ENCODE measurements at regions not wholly inside any gene's neighbourhood (a gene's known extent, or its start where the extent isn't known, plus 50 kb on each side); places are given as distances from the start of the nearest gene placed in this dataset.
A peak's percentile ranks its signal among the peaks of the same experiment; 100 is the strongest.

- peak overlapping the region; percentile 89; the same call in 2 of the 3 replicates for H2BK15ac ChIP-seq (ENCODE audit: low read depth, low read length)
- H3K9me1 ChIP-seq (ENCODE audit: insufficient read depth, low read length): peaks cover 30% of the 10 kb centered on the region
- dilution Hi-C loops (cut with HindIII; ENCODE audit: low sequenced_read_pairs, unreplicated experiment) (no loop called here), intact Hi-C loops (cut with micrococcal nuclease) (no loop called here), in situ Hi-C loops (cut with MboI; ENCODE audit: low sequenced_read_pairs) (no loop called here)
- ChIA-PET POLR2A (ENCODE audit: unreplicated experiment) (interaction anchor here (0.5 to 1.6 kb wide), 5 partner anchors 10 to 183 kb away, joined by 3 to 7 read pairs (median 4); partner anchors contain the start of gene F3), CTCF (interaction anchor here (1.0 kb wide), 1 partner anchor 52 kb away, joined by 3 read pairs; no protein-coding TSS in a partner anchor)
- peak; percentile 10 for ATAC-seq (ENCODE audit: low read depth)
- H3K36me3 ChIP-seq (ENCODE audit: control insufficient read depth, insufficient read depth, low read length): no peaks in the 10 kb centered on the region
- TF ChIP-seq MAFK (IDR thresholded peaks at IDR 0.05; ENCODE audit: low read depth, low read length) (no peak), CEBPB (IDR thresholded peaks at IDR 0.05; ENCODE audit: low read depth, low read length) (peak; percentile 40; the same call in 1 of the 2 replicates)
- H3K4me3 ChIP-seq (ENCODE audit: insufficient read depth, low read depth, low read length): no peak overlapping the region
- peak overlapping the region; percentile 95 for H2BK20ac ChIP-seq (ENCODE audit: low read depth, low read length)
- no peaks in the 10 kb centered on the region for H4K20me1 ChIP-seq (ENCODE audit: insufficient read depth, low read length)
- 30% methylated on average over 2 of the region's 8 CpGs; no CpG with 5 or more reads in 1 of the 2 experiments for WGBS, 2 experiments (ENCODE audit: extremely low coverage in 2 of 2, insufficient read length in 1 of 2)
- H3K27me3 ChIP-seq (ENCODE audit: control insufficient read depth, insufficient read depth, low read length): no peaks in the 10 kb centered on the region
- peak overlapping the region; percentile 94 for H3K14ac ChIP-seq (replicated peaks; ENCODE audit: low read depth, low read length)
- H4K5ac ChIP-seq (ENCODE audit: low read depth, low read length): peak overlapping the region; percentile 87
- H3K27ac ChIP-seq (ENCODE audit: insufficient read depth, low read length): peak overlapping the region; percentile 38
- peaks cover 30% of the 10 kb centered on the region for H3K4me1 ChIP-seq (ENCODE audit: control insufficient read depth, insufficient read depth, low read length)
- H4K8ac ChIP-seq (ENCODE audit: low read depth in 2 of 2, low read length in 2 of 2): peak overlapping the region; percentile 88 to 89
- H2AK9ac ChIP-seq (replicated peaks; ENCODE audit: low read depth, low read length, poor library complexity): peak overlapping the region; percentile 57
- H3K4ac ChIP-seq (ENCODE audit: low read depth, low read length): peak overlapping the region; percentile 93
- peak overlapping the region; percentile 88 for H3K18ac ChIP-seq (ENCODE audit: low read depth, low read length)
- H2BK120ac ChIP-seq (ENCODE audit: low read depth, low read length): peak overlapping the region; percentile 96
- H3K23ac ChIP-seq (ENCODE audit: low read depth, low read length): peak overlapping the region; percentile 70
- no TSS peak for BruUV-seq (replicated peaks)
- H2AK5ac ChIP-seq (ENCODE audit: low read depth, low read length): peak overlapping the region; percentile 99
- H3K56ac ChIP-seq (ENCODE audit: extremely low read depth, insufficient read depth, low read length): peak overlapping the region; percentile 72
- peaks cover 0 to 12% of the 10 kb centered on the region in 2 experiments; a peak in 2 of 4 replicates for H3K79me1 ChIP-seq (ENCODE audit: low read depth in 1 of 2, low read length in 2 of 2)
- H4K91ac ChIP-seq (ENCODE audit: insufficient read depth, low read depth, low read length): peak overlapping the region; percentile 95
- H3K4me2 ChIP-seq (ENCODE audit: low read depth, low read length): no peak overlapping the region
- no peaks in the 10 kb centered on the region for H3K9me3 ChIP-seq (ENCODE audit: control insufficient read depth, insufficient read depth, low read length)
- peak overlapping the region; percentile 53 for H2AFZ ChIP-seq (replicated peaks; ENCODE audit: low read length, poor library complexity)
- peak overlapping the region; percentile 41 for H3K9ac ChIP-seq (ENCODE audit: low read depth, low read length)
- no peak for DNase-seq
- H2BK5ac ChIP-seq (ENCODE audit: low read depth, low read length, poor library complexity, severe bottlenecking): peak overlapping the region; percentile 89
Measured at GRCh38 chr1:94623560-94624148, 82.1 kb upstream of the F3 start.
